ENCODE measurements at regions not wholly inside any gene's neighbourhood (a gene's known extent, or its start where the extent isn't known, plus 50 kb on each side); places are given as distances from the start of the nearest gene placed in this dataset.

DNA sequence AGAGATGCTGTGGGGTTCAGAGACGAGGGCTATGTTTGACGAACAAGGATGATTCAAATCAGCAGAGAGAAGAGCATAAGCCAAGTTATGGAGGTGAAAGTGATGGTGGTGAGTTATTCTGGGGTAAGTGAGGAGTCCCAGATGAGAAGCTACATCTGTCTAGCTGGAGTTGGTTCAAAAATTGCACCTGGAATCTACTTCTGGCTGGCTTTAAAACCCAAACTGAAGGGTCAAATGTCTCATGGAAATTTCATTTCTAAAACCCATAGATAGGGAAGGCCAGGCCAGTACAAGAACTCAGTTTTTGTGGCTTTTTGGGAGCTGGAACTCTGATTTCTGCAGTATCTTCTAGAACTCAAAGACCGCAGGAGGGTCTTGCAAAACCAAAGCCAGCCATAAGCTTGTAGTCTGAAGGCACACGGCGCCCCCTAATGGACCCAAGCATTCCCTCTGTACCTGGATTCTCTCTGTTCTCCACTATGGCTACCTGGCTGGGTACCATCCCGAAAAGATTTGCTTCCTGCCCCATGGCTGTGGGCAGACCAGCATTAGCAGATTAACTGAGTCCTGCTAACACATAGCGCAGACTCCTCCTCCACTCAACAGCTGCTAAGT, 229.1 kb upstream of the SLC14A2 start:
- peak; percentile 12 for DNase-seq

DNA sequence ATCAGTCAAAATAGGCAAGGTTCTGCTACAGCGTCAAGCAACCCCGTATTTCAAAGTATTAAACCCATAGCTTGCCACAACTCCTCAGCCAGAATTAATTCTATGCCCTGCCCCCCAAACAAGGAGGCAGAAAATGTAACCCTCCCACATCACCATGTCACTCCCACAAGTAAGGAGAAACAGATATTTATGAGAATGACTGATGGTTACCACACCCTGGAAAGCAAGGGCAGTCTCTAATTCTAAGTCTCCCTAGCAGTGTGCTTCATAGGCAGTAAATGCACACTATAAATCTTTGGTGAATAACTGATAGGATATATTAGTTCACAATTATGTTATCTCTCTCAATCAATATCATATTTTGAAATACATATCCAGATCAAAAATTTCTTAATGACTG, 228.0 kb upstream of the SLC14A2 start:
- no peak for DNase-seq

DNA sequence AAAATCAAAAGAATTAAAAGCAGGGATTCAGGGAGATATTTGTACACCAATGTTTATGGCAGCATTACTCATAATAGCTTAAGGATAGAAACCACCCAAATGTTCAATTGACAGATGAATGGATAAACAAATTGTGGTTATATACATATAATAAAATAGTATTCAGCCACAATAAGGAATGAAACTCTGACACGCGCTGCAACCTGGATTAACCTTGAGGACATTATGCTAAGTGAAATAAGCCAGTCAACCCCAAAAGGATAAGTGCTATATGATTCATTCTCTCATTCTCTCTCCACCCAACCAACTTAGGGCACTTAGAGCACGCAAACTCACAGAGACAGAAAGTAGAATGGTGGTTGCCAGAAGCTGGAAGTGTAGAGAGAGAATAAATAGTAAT, 216.8 kb upstream of the SLC14A2 start:
- no peak for DNase-seq

DNA sequence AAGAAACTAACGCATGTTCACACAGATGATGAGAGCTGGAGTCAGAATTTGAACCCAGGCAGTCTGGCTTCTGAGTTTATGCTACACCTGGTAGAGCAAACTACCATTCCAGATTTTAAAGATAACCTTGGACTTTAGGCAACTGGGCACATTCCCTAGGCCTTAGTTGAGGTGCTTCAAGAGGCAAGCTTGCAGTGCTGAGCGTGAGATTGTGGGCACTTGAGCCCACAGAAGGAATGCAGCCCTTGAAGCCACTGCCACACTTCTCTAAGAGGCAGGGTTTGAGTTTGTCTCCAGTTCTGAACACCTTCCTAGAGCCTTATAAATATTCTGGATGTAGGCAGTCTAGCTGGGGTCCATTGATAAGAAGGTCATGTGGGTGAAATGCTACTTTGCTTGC, 216.1 kb upstream of the SLC14A2 start:
- DNase-seq: no peak

DNA sequence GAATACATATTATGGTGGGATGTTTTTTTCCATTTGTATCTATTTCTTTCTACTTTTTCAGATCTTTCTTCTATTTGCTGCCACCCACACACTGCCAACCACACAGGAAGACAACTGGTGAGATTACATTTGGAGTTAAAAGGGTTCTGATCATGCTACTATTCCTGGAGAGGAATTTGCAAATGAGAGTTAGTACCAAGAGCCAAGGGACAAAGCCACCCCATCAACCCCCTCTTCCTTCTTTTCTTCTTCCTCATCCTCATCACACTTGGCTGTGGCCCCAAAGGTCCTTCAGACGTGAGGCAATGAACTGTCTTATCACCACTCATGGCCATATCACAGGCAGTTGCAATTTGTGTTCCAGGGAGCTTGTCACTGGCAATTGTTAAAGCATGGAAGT, 215.6 kb upstream of the SLC14A2 start:
- no peak for DNase-seq

DNA sequence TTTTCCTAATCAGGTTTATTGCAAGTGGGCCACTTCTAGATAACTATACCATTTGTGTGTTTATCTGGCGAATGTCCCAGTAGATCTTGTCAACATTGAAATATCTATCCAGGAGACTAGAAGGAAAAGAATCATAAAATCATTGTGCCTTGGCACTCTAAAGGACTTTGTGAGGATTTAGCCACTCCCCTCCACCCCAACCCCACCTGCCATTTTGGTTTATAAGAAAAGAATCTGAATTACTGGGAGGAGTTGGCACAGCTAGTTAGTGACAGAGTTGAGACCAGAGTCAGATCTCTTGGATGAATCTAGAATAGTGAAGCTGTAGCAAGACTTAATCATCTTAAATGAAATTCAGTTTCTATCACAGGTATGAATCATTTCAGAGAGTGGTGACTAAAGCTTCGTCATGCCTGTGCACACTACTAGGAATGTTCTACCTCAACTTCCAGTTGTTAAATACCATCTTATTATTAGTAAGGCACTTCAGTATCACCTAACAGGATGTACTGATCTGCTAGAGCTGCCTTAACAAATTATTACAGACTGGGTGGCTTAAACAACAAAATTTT, 212.7 kb upstream of the SLC14A2 start:
- DNase-seq: no peak

DNA sequence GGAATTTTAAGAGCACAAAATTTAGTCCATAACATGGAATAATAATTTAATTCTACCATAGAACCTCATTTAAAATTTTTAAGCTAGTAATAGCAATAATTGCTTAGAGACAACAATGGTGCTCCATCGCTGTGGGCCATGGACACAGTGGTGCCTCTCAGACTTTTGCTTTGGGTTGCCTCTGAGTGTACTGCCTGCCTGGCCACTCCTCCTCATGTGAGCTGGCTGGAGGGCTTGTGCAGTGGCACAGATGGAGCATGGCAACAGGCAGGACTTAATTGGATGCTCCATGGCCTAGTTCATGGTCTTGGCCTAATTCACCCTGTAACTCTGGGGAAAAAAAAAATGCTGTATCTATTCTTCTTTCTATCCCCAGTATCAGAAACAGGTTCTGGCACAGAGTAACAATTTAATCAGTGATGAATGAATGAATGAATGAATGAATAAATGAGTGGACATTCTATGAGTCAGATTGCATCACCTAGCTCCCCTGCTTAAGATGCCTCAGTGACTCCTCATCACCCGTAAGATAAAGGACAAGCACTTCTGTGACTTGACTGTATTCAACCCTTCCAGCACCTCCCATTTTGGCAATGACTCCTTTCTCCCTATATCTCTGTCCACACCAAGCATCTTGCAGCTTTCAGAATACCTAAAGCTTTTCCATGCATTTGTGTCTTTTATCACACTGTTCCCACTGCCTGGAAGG, 211.8 kb upstream of the SLC14A2 start:
- DNase-seq: no peak

DNA sequence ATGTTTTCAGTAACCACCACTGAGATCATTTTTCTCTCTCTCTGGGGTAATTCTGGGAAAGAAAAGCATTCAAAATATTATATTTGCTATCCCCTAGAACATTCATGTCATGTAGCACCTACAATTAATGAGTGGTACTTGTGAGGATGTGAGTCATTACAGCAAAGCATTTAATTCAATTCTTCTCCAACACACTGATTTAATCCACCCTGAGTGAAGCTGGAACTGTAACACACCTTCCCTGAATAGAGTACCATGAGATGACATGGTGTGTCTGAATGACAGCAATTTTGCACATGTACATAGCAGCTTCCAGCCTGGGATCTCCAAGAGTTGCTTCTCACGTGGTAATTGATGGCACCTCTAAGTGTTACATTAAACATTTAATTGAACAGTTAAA, 207.1 kb upstream of the SLC14A2 start:
- DNase-seq: no peak

DNA sequence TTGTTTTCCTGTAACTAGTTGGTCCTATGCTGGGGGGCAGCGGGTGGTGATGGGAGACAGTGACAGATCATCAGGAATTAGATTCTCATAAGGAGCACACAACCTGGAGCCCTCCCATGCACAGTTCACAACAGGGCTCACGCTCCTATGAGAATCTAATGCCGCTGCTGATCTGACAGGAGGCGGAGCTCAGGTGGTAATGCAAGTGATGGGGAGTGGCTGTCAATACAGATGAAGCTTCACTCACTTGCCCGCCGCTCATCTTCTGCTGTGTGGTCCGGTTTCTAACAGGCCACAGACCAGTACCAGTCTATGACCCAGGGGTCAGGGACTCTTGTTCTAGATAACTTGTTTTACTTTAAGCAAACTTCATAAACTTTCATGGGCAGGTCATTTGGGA, 205.3 kb upstream of the SLC14A2 start:
- DNase-seq: no peak

DNA sequence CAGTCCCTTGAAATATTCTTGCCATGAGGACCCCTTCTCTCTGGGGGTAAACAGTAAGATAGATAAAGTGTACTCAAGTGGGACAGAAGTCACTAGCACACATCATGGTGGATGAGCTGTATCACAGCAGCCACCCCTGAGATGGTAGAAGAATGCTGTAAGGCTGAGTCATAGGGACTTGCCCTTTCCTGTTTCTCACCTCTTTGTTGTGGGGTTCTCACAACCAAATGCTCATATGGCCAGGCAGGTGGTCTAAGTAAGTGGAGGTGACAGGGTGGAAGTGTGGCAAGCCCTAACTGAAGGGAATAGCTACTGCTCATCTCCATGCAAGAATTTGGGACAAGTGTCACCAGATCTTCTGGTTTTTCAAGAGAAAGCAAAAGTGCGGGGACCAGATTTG, 202.7 kb upstream of the SLC14A2 start:
- DNase-seq: no peak

DNA sequence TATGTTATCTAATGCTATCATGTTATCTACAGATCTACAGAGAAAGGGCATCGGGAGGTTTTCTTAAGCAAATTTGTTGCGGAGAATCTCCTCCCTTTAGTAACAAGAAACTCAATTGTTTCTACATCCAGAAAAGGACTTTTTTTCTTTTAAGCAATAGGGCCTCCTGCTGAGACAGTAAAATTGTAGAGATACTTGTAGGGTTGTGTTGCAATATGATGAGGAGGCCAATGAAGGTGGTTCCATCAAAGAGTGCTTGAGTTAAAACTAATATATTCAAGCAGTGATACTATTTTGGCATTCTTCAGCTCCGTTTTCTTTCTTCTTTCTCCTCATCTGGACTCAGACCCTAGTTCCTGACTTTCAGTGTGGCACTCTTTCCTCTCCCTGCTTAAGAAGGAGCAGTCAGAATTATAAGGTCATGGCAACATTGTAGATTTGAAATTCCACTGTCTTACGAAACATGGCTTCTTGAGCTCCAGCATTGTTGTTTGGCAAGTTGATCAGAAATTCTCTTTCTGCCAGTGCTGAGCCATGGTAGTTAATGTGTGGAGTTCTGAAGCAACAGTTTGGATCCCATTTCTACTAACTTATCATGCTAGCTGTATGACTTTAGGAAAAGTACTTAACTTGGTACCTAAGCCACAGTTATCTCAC, 202.0 kb upstream of the SLC14A2 start:
- no peak for DNase-seq

DNA sequence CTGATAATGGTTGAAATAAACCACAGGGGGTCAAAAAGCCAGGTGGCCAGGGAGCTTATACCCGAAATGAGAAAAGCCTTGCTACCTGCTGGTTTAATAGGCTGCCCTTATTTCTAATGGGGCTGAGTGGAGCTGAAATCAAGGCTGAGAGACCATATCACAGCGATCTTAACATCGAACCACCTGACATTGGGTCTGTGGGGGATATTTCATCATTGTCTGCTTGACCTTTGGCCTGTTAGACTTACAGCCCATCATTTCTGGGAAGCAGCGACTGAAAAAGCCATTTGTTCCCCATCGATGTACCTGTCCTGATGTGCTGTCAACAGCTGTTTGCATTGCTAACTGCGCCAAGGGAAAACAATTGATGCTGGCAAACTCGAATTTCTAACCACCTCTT, 199.7 kb upstream of the SLC14A2 start:
- peak; percentile 32 for DNase-seq

DNA sequence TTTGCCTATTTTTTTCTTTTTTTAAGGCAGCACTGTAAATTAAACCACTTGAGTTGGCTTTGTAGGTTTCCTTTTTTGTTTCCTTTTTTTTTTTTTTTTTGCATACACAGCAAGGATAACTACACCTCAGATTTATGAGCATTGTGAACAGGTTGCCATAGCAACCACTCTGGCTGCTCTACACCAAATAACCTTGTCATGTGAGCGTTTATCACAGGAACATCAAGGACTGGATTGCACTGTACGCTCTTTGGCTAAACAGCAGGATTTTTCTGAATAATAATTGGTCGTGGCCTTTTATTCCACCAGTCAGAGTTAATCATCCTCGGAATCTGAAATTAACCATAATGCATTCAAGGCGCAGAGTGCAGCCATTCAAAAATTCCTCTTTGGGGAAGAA, 199.1 kb upstream of the SLC14A2 start:
- peak; percentile 81 for DNase-seq

DNA sequence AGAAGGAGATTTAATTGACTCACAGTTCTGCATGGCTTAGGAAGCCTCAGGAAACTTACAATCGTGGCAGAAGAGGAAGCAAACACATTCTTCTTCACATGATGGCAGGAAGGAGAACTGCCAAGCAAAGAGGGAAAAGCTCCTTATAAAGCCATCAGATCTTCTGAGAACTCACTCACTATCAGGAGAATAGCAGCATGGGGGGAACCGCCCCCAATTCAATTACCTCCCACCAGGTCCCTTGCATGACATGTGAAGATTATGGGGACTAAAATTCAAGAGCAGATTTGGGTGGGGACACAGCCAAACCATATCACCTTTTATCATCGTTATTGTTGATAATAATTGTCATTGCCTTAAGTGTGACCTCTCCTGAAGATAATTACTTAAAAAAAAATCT, 197.9 kb upstream of the SLC14A2 start:
- DNase-seq: no peak

DNA sequence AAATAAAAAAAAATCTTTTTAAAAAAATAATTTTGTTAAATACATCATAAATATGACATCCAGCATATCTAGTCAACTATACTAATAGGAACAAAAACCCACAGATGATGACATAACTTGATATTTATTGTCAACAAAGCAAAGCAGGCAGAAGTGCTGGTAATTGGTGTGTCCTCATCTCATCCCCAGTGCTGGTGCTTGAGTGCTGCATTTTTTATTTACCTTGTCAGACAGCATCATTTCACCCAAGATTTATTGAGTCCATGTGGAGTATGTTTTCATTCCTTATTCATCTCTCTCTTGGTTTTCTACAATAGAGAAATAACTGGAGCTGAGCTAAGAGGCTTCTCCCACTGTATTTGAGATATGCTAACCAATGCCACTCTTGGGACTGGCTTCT, 191.6 kb upstream of the SLC14A2 start:
- DNase-seq: peak; percentile 70

DNA sequence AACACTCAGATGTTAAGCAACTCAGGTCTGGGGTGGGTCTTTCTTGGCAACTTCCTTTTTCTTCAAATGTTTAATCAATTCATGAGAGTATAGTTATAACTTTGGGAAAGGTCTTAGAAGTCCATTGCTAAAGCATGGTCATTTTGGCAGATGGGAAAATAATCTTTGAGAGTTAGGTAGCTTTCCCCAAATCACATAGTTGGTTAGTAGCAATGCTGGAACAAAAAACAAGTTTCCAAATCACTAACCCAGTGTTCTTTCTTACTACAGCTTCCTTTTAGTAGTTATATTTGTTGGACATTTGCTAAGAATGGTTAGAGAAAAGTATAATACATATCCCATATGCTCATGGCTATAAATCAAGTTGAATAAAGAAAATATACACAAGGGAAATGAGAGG, 185.2 kb upstream of the SLC14A2 start:
- no peak for DNase-seq

DNA sequence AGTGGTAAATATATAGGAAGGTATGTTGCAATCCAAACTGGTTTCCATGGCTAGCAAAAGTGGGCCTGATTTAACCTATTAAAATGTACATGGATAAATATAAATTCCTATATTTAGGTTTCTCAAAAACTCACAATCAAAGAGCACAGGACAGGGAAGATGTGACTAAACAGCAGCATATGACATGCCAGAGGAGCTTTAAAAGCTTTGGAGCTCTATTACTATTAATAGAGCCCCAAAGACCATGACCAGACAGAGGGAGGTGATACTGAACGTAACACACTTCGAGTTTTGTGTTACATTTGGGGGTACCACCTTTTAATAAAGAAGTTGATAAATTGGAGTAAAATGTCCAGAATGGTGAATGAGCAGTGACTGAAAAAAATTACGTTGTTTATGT, 179.5 kb upstream of the SLC14A2 start:
- DNase-seq: no peak

DNA sequence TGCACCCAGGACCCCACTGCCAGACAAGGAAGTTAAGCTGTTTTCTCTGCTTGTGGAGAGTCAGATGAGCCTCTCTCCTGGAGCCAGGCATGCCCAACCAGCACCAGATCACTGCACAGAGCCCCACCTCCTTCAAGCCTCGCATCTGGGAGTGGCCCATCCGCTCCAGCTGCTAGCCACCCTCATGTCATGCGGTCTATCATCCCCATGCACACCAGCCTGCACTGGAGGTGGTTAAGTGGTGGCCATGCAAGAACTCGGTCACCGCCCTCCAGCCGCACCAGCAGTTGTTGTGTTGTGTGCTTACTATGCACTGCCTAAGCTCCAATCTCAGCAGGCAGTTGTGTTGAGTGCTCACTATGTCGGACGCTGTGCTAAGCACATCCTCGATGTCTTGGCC, 177.9 kb upstream of the SLC14A2 start:
- DNase-seq: no peak

DNA sequence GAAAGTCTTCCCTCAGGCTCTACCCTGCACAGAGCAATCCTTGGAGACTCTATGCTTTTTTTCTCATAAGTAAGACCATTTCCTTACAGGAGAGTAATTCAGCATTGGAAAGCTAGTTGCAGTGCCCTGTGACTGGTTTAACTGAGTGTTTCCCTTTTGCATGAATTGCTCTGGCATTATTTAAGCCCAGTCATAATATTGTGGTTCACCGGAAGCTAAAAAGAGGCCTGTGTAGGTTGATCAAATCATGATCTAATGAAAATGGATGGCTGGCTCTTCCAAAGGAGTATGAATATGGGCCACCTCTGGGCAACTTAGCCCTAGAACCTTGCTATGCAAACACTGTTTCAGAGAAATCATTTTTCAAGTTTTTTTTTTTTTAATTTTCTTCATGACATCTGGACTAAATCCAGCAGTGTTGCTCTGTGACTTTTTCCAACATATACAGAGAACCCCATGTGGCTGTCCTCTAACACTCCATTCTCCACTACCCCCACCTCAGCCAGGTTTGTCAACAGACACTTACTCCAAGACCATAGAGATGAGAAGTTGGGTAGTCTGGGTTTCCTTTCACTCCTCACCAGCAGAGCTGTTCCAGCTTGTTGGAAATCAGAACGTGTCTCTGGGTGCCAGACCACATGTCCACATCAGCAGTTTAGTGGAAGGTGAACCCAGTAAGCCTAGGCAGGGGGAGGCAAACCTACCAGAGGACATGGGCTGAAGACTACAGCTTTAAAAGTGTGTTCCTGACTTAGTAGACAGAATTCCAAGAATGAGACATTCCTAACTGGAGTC, 175.2 kb upstream of the SLC14A2 start:
- no peak for DNase-seq

DNA sequence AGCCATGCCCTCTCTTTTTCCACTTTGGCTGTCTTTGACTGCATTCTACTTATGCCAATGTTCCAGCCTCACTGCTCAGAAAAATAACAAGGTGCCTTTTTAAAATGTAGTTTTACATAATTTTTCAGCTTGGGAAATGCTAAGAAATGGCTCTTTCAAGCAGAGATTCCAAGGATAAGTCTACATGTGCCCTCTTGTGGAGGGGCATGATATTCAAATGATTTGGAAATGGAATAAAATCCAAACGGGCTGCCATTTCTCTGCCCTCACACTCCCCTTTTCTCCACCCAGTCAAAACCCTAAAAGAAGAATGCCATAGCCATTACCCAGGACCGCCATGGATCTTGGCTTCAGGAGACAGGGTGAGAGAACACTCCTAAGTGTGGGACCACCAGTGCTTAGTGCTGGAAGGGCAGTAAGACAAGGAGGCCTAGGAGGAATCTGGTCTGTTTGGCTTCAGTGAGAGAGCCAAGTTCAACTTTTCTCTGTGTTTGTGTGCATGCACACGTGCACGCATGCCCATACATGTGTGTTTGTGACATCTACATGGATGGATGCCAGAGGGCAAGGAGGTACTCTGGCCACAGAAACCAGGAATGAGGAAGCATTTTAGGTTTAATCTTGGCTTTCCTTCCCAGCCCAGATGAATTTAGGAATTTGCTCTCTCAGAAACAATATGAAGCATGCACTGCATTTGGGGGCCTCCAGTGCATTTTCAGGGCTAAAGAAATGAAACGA, 174.0 kb upstream of the SLC14A2 start:
- DNase-seq: no peak

DNA sequence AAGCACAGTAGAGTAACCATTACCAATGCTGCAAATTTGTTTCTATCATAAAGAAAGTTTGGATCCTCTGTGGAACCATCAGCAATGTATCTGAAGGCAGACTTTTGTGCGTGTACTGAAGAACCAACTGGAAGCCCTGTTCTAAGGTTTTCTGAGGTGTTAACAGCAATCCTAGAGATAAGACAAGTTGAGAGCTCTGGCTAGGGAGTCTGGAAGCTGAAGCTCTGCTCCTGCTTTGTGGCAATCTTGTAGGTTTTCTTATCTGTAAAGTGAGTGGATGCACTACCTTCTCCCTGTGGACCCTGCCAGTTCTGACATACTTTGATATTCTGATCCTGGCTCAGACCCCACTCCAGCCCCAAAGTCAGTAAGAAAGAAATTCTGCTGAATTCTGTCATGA, 171.2 kb upstream of the SLC14A2 start:
- DNase-seq: no peak

All from NCI-H2029 (cell line).